DMS153 (cell line): ENCODE measurements at regions not wholly inside any gene's neighbourhood (a gene's known extent, or its start where the extent isn't known, plus 50 kb on each side); places are given as distances from the start of the nearest gene placed in this dataset.
"Not testable (repeated sequence)": the region's sequence is repeated elsewhere in the genome, so short reads cannot be mapped to it uniquely, and the experiment has no call there.

Source experiments
- DNase-seq: peaks from one replicate; lab custom pipeline; 2025; lab: John Stamatoyannopoulos, UW

GRCh38 chr11:134944131-134944530 lies 532.1 kb upstream of the B3GAT1 start:
- no peak for DNase-seq

DNA sequence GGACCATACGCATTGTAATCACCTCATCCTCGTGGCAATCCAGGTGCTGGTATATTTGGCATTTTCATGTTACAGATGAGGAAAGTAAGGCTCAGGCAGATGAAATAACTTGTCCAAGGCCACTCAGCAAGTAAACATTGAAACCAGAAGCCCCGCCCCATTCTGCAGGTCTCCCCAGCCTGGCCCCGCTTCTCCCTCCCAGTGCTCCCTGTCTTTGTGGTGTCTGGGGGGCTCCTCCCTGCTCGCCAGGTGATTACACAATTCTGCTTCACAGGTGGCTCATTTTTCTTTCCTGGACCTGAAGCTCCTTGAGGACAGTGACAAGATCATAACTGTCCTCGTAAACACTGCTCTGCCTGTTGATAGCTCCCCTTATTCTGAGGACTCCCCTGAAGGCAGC lies 531.5 kb upstream of the B3GAT1 start:
- DNase-seq: no peak

DNA sequence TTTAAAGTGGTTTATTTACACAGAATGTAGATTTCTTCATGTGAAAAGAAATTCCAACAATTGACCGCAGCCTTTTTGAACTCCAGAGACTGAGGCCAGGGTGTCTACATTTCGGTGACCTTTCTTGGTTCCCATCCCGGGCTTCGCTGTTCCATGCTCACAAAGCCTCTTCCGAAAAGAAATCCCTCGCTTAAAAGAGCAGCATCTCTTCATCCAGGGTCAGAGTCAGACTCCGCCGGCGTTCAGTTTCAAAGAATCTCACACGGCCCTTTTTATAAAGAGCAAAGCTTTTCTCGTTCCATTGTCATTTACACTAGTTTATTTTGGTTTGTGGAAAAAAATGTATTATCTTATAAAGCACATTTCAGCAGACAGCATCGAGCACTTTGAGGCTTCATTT lies 530.6 kb upstream of the B3GAT1 start:
- no peak for DNase-seq

- DNase-seq: not testable (repeated sequence)
Measured at GRCh38 chr11:134941936-134942600, 530.0 kb upstream of the B3GAT1 start.

- DNase-seq: no peak
Measured at GRCh38 chr11:134941326-134941725, 529.3 kb upstream of the B3GAT1 start.

- no peak for DNase-seq
Measured at GRCh38 chr11:134940441-134941126, 528.5 kb upstream of the B3GAT1 start.

GRCh38 chr11:134939905-134940304 lies 527.9 kb upstream of the B3GAT1 start:
- DNase-seq: no peak

GRCh38 chr11:134939031-134939430 lies 527.0 kb upstream of the B3GAT1 start:
- no peak for DNase-seq

DNA sequence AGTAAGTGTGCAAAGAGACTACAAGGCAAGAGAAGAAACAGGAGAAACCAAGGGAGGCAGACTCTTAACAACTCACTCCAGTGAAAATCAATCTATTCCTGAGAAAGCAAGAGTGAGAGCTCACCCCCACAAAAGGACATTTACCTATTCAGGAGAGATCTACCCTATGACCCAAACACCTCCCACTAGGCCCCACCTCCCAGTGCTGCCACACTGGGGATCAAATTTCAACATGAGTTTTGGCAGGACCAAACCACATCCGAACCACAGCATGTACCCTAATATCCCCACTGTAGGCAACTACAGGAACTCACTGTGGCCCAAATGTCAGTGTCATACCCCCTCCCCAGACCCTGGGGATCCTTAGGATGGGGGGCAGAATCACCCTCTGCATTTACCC lies 526.2 kb upstream of the B3GAT1 start:
- no peak for DNase-seq

- DNase-seq: not testable (repeated sequence)
Measured at GRCh38 chr11:134937193-134937592, 525.2 kb upstream of the B3GAT1 start.

- no peak for DNase-seq
Measured at GRCh38 chr11:134932761-134933160, 520.7 kb upstream of the B3GAT1 start.

- DNase-seq: no peak
Measured at GRCh38 chr11:134925432-134925831, 513.4 kb upstream of the B3GAT1 start.

GRCh38 chr11:134923441-134923840 lies 511.4 kb upstream of the B3GAT1 start:
- DNase-seq: no peak

GRCh38 chr11:134921938-134922337 lies 509.9 kb upstream of the B3GAT1 start:
- DNase-seq: no peak

- no peak for DNase-seq
Measured at GRCh38 chr11:134920851-134921608, 509.0 kb upstream of the B3GAT1 start.

DNA sequence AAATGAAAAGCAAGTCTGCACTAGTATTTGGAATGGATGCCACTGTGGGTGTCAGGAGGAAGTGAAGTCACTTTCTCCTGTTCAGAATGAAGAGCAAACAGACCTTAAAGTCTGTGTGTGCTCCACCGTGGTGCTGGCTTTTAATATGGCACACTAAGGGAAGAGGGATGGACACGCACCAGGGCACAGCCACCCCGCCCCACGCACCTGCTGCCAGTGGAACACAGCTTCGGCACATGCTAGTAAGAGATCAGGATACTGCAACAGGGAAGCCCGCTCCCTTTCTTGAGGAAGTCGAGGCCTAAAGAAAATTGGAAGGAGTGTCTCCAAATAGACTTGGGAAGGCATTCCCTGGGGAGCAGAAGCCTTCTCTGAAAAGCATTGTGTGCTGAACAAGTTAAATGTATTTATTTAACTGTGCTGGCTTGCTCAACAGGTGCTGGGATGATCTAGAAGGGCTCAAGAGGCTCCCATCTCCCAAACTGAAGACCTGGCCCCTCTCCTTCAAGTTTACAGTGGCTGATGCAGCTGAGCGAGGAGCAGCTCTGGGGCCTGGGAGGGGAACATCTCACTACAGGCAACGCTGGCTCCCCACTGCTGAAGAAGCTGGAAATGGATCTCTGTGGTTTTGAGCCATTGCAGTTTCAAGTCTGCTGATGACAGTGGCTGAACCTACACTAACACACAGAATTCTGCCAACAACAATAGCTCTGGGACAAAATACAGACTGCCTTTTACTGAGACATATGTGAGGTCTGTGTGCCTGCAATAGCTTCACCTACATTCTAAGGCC lies 504.6 kb upstream of the B3GAT1 start:
- DNase-seq: peak; percentile 20

- DNase-seq: no peak
Measured at GRCh38 chr11:134915881-134916280, 503.8 kb upstream of the B3GAT1 start.

- DNase-seq: no peak
Measured at GRCh38 chr11:134915212-134915611, 503.2 kb upstream of the B3GAT1 start.

DNA sequence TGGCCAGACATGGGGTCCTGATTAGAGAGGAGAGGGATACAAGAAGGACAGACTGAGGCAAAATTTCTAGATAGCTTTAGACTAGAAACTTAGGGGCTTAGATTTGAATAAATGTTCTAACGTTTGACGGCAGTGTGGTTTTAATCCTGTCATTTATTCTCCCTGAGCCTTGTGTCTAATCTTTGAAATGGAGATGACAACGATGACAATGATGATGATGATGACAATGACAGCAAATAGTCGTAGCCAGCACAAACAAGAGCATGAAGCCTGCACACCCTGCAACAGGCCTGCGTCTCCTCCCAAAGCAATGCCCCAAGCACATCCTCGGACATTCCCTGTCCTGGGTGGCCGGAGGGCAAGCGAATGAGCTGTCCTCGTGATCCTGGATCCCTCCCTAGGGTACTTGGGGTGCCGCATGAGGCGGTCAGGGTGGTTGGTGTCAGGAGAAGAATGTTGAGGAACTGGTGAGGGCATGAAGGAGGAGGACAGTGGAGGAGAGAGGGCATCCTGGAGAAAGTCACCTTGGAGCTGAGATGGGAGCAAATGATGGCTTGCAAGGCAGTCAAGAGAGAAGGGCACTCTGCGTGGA lies 502.1 kb upstream of the B3GAT1 start:
- DNase-seq: no peak

- no peak for DNase-seq
Measured at GRCh38 chr11:134913391-134913790, 501.3 kb upstream of the B3GAT1 start.

DNA sequence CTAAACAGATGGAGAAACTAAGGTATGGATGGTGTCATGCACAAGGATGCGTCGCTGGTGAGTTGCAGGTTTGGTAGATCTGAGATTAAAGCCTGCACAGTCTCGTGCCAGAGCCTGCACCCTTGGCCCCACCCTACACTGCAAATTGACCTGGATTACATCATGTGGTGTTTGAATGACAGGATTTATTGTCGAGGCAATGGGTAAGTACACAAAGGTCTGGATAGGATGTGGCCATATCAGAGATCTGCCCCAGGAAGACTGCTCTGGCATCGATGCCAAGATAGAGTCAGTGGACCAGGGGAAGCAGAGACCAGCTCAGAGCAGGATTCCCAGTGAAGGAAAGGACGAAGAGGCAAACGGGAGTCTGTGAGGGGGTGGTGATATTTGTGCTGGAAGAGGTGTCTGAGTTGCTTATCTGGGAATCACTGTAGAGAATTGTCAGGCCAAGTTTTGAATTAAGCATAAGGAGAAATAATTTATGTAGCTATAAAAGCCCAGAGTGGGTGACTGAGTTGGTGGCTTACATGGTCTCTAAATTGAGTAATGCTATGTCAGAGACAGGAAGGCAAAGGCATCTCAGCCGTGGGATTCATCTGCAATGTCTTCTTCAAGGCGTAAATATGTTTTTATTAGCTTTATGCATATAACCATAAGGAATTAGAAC lies 499.6 kb upstream of the B3GAT1 start:
- DNase-seq: peak; percentile 80
